Ishikawa (cell line): ENCODE measurements at regions not wholly inside any gene's neighbourhood (a gene's known extent, or its start where the extent isn't known, plus 50 kb on each side); places are given as distances from the start of the nearest gene placed in this dataset.
A peak's percentile ranks its signal among the peaks of the same experiment; 100 is the strongest.

Experiments used
- CEBPB ChIP-seq: IDR thresholded peaks from 2 replicates; pipeline ENCODE4 v1.6.1; 2012
- CREB1 ChIP-seq: IDR thresholded peaks from 2 replicates; pipeline ENCODE4 v1.6.1; 2012; ENCODE audit warnings: low read depth
- EP300 ChIP-seq: IDR thresholded peaks from 2 replicates; pipeline ENCODE4 v1.6.1; 2012; ENCODE audit warnings: borderline replicate concordance
- FOXM1 ChIP-seq: IDR thresholded peaks from 2 replicates; pipeline ENCODE4 v1.6.1; 2012; ENCODE audit warnings: low read depth, borderline replicate concordance
- NFIC ChIP-seq: IDR thresholded peaks from 2 replicates; pipeline ENCODE4 v1.6.1; 2012
- RAD21 ChIP-seq: IDR thresholded peaks from 2 replicates; pipeline ENCODE4 v1.6.1; 2012; ENCODE audit warnings: low read depth
- TAF1 ChIP-seq: IDR thresholded peaks from 2 replicates; pipeline ENCODE4 v1.6.1; 2012; ENCODE audit warnings: low read depth, mild to moderate bottlenecking
- TCF12 ChIP-seq: IDR thresholded peaks from 2 replicates; pipeline ENCODE4 v1.6.1; 2012; ENCODE audit warnings: low read depth
- TEAD4 ChIP-seq: IDR thresholded peaks from 2 replicates; pipeline ENCODE4 v1.6.1; 2012
- USF1 ChIP-seq: IDR thresholded peaks from 2 replicates; pipeline ENCODE4 v1.6.1; 2012
- YY1 ChIP-seq: IDR thresholded peaks from 2 replicates; pipeline ENCODE4 v1.6.1; 2012; ENCODE audit warnings: low read depth
- ZBTB7A ChIP-seq: IDR thresholded peaks from 2 replicates; pipeline ENCODE4 v1.6.1; 2012; ENCODE audit warnings: low read depth
- TF ChIP-seq, protein P1 (sequence below): IDR thresholded peaks from 2 replicates; pipeline ENCODE4 v1.6.1; 2012; ENCODE audit warnings: low read depth, mild to moderate bottlenecking
- TF ChIP-seq, protein P2 (sequence below): IDR thresholded peaks from 2 replicates; pipeline ENCODE4 v1.6.1; 2012

DNA sequence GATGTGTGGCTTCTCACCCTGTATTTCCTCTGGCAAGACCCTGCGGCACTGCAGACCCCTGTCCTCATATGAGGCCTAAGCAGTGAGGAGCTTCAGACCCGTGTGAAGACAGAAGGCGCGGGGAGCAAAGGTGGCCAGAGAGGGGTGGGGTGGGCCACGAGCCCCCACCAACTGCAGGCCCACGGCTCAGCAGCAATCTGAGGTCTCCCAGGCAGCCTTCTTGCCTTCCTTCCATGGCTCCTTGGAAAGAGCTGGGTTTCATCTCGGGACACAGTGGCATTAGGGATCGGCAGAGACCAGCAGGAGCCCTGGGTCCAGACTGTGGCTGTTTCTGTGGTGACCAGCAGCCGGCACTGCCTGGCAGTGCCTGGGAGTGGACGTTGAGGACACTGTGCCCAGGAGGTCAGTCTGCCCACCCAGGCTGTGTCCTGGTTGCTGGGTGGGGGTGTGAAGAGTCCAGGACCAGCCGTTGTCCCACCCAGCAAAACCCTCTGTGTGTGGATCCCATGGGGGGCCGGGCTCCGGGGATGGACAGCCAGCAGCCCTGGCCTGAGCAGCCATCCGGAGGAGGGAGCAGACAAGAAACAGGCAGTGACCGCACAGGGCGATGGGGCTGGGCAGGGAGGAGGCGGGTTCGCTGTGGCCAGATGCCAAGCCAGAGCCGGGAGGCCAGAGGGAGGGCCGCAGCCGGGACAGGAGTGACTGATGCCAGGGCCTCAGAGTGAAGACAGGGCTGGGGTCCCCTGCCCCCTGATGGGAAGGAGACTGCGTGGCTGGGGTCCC lies 73.8 kb downstream of the RRM2 start:
- TF ChIP-seq TAF1 (no peak), CREB1 (no peak), NFIC (peak; percentile 71), RAD21 (no peak), YY1 (no peak), EP300 (no peak), ZBTB7A (no peak), USF1 (no peak), CEBPB (no peak), TCF12 (no peak), FOXM1 (no peak), TEAD4 (no peak)
- TF ChIP-seq, protein P1, sequence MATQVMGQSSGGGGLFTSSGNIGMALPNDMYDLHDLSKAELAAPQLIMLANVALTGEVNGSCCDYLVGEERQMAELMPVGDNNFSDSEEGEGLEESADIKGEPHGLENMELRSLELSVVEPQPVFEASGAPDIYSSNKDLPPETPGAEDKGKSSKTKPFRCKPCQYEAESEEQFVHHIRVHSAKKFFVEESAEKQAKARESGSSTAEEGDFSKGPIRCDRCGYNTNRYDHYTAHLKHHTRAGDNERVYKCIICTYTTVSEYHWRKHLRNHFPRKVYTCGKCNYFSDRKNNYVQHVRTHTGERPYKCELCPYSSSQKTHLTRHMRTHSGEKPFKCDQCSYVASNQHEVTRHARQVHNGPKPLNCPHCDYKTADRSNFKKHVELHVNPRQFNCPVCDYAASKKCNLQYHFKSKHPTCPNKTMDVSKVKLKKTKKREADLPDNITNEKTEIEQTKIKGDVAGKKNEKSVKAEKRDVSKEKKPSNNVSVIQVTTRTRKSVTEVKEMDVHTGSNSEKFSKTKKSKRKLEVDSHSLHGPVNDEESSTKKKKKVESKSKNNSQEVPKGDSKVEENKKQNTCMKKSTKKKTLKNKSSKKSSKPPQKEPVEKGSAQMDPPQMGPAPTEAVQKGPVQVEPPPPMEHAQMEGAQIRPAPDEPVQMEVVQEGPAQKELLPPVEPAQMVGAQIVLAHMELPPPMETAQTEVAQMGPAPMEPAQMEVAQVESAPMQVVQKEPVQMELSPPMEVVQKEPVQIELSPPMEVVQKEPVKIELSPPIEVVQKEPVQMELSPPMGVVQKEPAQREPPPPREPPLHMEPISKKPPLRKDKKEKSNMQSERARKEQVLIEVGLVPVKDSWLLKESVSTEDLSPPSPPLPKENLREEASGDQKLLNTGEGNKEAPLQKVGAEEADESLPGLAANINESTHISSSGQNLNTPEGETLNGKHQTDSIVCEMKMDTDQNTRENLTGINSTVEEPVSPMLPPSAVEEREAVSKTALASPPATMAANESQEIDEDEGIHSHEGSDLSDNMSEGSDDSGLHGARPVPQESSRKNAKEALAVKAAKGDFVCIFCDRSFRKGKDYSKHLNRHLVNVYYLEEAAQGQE: no peak
- TF ChIP-seq, protein P2, sequence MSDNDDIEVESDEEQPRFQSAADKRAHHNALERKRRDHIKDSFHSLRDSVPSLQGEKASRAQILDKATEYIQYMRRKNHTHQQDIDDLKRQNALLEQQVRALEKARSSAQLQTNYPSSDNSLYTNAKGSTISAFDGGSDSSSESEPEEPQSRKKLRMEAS: no peak
